IPS DF 6.9 (cell line): ENCODE measurements at regions not wholly inside any gene's neighbourhood (a gene's known extent, or its start where the extent isn't known, plus 50 kb on each side); places are given as distances from the start of the nearest gene placed in this dataset.

Source experiments
- DNase-seq: peaks from one replicate; pipeline ENCODE4 v3.0.0-alpha.2; 2013; ENCODE audit warnings: low read depth, low spot score
- H3K27ac ChIP-seq: one replicate; pipeline ENCODE4 v1.5.1; 2013; ENCODE audit warnings: low read length, control low read depth
- H3K27me3 ChIP-seq: 2 replicates; pipeline ENCODE4 v1.6.1; 2013; ENCODE audit warnings: mild to moderate bottlenecking, low read length; ENCODE audit not compliant: control insufficient read depth, insufficient read depth
- H3K36me3 ChIP-seq: 2 replicates; pipeline ENCODE4 v1.6.1; 2013; ENCODE audit warnings: low read length; ENCODE audit not compliant: control insufficient read depth, insufficient read depth
- H3K4me1 ChIP-seq: 2 replicates; pipeline ENCODE4 v1.6.1; 2013; ENCODE audit warnings: low read length; ENCODE audit not compliant: control insufficient read depth, insufficient read depth
- H3K4me3 ChIP-seq: 2 replicates; pipeline ENCODE4 v1.5.1; 2013; ENCODE audit warnings: mild to moderate bottlenecking, low read length
- H3K9me3 ChIP-seq: 2 replicates; pipeline ENCODE4 v1.6.1; 2013; ENCODE audit warnings: low read length, inconsistent platforms; ENCODE audit not compliant: control insufficient read depth, insufficient read depth
- WGBS: extraction: QIAGEN DNeasy Blood & Tissue Kit; methylation state at CpG from one replicate; pipeline ENCODE4 v1.1.7; 2013; ENCODE audit warnings: mixed read lengths, missing lambda C conversion rate; ENCODE audit not compliant: insufficient read length, insufficient coverage; 5-methylcytosine and 5-hydroxymethylcytosine counted together

GRCh38 chr11:91247009-91247735 lies 977.4 kb upstream of the FAT3 start:
- H3K27ac ChIP-seq, result no peak overlapping the region
- no peaks in the 10 kb centered on the region for H3K4me1 ChIP-seq
- H3K27me3 ChIP-seq, result no peaks in the 10 kb centered on the region
- no CpG with 5 or more reads among the region's 5 CpGs for WGBS
- no peaks in the 10 kb centered on the region for H3K9me3 ChIP-seq
- DNase-seq, result no peak
- no peak overlapping the region for H3K4me3 ChIP-seq
- H3K36me3 ChIP-seq, result no peaks in the 10 kb centered on the region

- Histone ChIP-seq H3K4me3 (no peak overlapping the region), H3K27me3 (no peaks in the 10 kb centered on the region), H3K4me1 (no peaks in the 10 kb centered on the region), H3K9me3 (no peaks in the 10 kb centered on the region), H3K36me3 (no peaks in the 10 kb centered on the region), H3K27ac (no peak overlapping the region)
- WGBS, result no CpG with 5 or more reads among the region's 4 CpGs
- DNase-seq, result no peak
Measured at GRCh38 chr11:91244912-91245311, 979.7 kb upstream of the FAT3 start.

- Histone ChIP-seq H3K4me3 (no peak overlapping the region), H3K27ac (no peak overlapping the region), H3K9me3 (no peaks in the 10 kb centered on the region), H3K27me3 (no peaks in the 10 kb centered on the region), H3K4me1 (no peaks in the 10 kb centered on the region), H3K36me3 (no peaks in the 10 kb centered on the region)
- DNase-seq, result no peak
- no CpG with 5 or more reads among the region's 2 CpGs for WGBS
Measured at GRCh38 chr11:91243630-91244029, 981.0 kb upstream of the FAT3 start.

- Histone ChIP-seq H3K4me1 (no peaks in the 10 kb centered on the region), H3K36me3 (no peaks in the 10 kb centered on the region), H3K27ac (no peak overlapping the region), H3K4me3 (no peak overlapping the region), H3K9me3 (no peaks in the 10 kb centered on the region), H3K27me3 (no peaks in the 10 kb centered on the region)
- DNase-seq, result no peak
- WGBS, result no CpG with 5 or more reads among the region's 3 CpGs
Measured at GRCh38 chr11:91243051-91243450, 981.6 kb upstream of the FAT3 start.

GRCh38 chr11:91241226-91241625 lies 983.4 kb upstream of the FAT3 start:
- Histone ChIP-seq H3K27ac (no peak overlapping the region), H3K36me3 (no peaks in the 10 kb centered on the region), H3K4me1 (no peaks in the 10 kb centered on the region), H3K4me3 (no peak overlapping the region), H3K27me3 (no peaks in the 10 kb centered on the region), H3K9me3 (no peaks in the 10 kb centered on the region)
- DNase-seq, result no peak
- no CpG with 5 or more reads among the region's 3 CpGs for WGBS

GRCh38 chr11:91239359-91239758 lies 985.3 kb upstream of the FAT3 start:
- Histone ChIP-seq H3K36me3 (no peaks in the 10 kb centered on the region), H3K4me3 (no peak overlapping the region), H3K4me1 (no peaks in the 10 kb centered on the region), H3K27me3 (no peaks in the 10 kb centered on the region), H3K27ac (no peak overlapping the region), H3K9me3 (no peaks in the 10 kb centered on the region)
- no peak for DNase-seq
- no CpG with 5 or more reads among the region's 2 CpGs for WGBS

- H3K4me3 ChIP-seq, result no peak overlapping the region
- no peaks in the 10 kb centered on the region for H3K27me3 ChIP-seq
- no peaks in the 10 kb centered on the region for H3K9me3 ChIP-seq
- H3K27ac ChIP-seq, result no peak overlapping the region
- DNase-seq, result no peak
- 100% methylated on average over 1 of the region's 4 CpGs for WGBS
- no peaks in the 10 kb centered on the region; the same call in 1 of the 2 replicates for H3K36me3 ChIP-seq
- no peaks in the 10 kb centered on the region; the same call in 1 of the 2 replicates for H3K4me1 ChIP-seq
Measured at GRCh38 chr11:91231226-91231625, 993.4 kb upstream of the FAT3 start.

GRCh38 chr11:91230647-91231046 lies 994.0 kb upstream of the FAT3 start:
- no peak for DNase-seq
- H3K27ac ChIP-seq, result no peak overlapping the region
- H3K4me3 ChIP-seq, result no peak overlapping the region
- no peaks in the 10 kb centered on the region for H3K27me3 ChIP-seq
- H3K4me1 ChIP-seq, result no peaks in the 10 kb centered on the region; the same call in 1 of the 2 replicates
- H3K36me3 ChIP-seq, result no peaks in the 10 kb centered on the region; the same call in 1 of the 2 replicates
- H3K9me3 ChIP-seq, result no peaks in the 10 kb centered on the region

- no peaks in the 10 kb centered on the region for H3K4me1 ChIP-seq
- no peak overlapping the region for H3K27ac ChIP-seq
- no peaks in the 10 kb centered on the region for H3K36me3 ChIP-seq
- H3K4me3 ChIP-seq, result no peak overlapping the region
- WGBS, result no CpG with 5 or more reads among the region's 1 CpG
- DNase-seq, result no peak
- no peaks in the 10 kb centered on the region for H3K9me3 ChIP-seq
- no peaks in the 10 kb centered on the region for H3K27me3 ChIP-seq
Measured at GRCh38 chr11:91222830-91223229, 1000.0 kb upstream of the CHORDC1 start.

- Histone ChIP-seq H3K4me3 (no peak overlapping the region), H3K4me1 (no peaks in the 10 kb centered on the region), H3K27me3 (no peaks in the 10 kb centered on the region), H3K36me3 (no peaks in the 10 kb centered on the region), H3K27ac (no peak overlapping the region), H3K9me3 (no peaks in the 10 kb centered on the region)
- no peak for DNase-seq
- no CpG with 5 or more reads among the region's 1 CpG for WGBS
Measured at GRCh38 chr11:91220476-91221202, 997.8 kb upstream of the CHORDC1 start.

GRCh38 chr11:91219535-91219934 lies 996.7 kb upstream of the CHORDC1 start:
- no CpG with 5 or more reads among the region's 1 CpG for WGBS
- Histone ChIP-seq H3K4me1 (no peaks in the 10 kb centered on the region), H3K9me3 (no peaks in the 10 kb centered on the region), H3K27me3 (no peaks in the 10 kb centered on the region), H3K27ac (no peak overlapping the region), H3K36me3 (no peaks in the 10 kb centered on the region), H3K4me3 (no peak overlapping the region)
- DNase-seq, result no peak
